ENCODE measurements at regions not wholly inside any gene's neighbourhood (a gene's known extent, or its start where the extent isn't known, plus 50 kb on each side); places are given as distances from the start of the nearest gene placed in this dataset.

DNA sequence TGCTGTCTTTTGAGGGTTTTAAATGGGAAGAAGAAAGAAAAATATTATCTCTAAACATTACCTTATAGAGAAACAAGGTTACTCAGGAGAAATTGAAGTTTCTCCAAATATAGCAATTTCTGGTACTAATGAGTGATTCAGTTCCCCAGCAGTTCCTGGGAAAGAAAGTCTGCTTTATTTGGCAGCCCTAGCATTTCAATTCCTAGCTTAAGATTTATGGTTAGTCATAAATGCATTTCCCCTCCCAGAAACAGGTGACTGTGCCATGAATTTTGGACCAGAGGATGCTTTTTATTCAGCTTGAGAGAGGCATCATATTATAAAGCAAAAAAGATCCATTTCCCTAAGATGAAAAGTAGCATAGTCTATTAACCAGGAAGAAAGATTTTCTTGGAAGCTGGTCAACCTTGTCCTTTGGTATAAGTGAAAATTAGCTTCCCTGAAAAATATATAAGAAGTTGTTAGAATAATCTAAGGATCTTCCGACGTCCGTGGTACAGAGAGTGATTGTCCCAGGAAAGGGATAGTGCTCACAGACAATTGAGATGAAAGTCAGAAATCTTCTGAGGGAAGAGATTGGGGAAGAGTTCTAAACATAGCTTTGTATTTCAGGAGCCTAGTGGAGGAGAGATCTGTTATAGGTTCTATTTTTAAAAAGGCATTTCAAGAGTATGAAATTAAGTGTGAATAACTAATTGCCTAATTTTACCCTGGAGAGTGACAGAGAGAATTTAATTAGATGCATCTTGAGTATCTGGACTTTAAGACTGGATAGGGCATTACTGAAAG lies 164.9 kb downstream of the ESM1 start:
- no peak overlapping the region for H3K4me3 ChIP-seq (ENCODE audit: low read length)
- ATAC-seq (no peak), DNase-seq (no peak)
- no peaks in the 10 kb centered on the region for H3K36me3 ChIP-seq (ENCODE audit: low read depth, low read length)
- no peaks in the 10 kb centered on the region for H3K27me3 ChIP-seq (ENCODE audit: low read length)
- no peaks in the 10 kb centered on the region for H3K9me3 ChIP-seq (ENCODE audit: low read length)
- no peaks in the 10 kb centered on the region for H3F3A ChIP-seq (ENCODE audit: low read length, unreplicated experiment)
- ChIA-PET POLR2A (ENCODE audit: unreplicated experiment) (no interaction called here), CTCF (no interaction called here)
- no peaks in the 10 kb centered on the region for H3K79me2 ChIP-seq (ENCODE audit: low read length)
- BruUV-seq (replicated peaks), result no TSS peak
- H4K20me1 ChIP-seq (ENCODE audit: low read length), result no peaks in the 10 kb centered on the region
- no peak overlapping the region for H2AFZ ChIP-seq (ENCODE audit: low read length)
- H3K27ac ChIP-seq (ENCODE audit: low read length), result no peak overlapping the region
- no peak overlapping the region for H3K9ac ChIP-seq (ENCODE audit: low read length)
- no peak overlapping the region for H3K4me2 ChIP-seq (ENCODE audit: low read length)
- H3K4me1 ChIP-seq (ENCODE audit: insufficient read depth, low read length), result no peaks in the 10 kb centered on the region
- H3K9me2 ChIP-seq (replicated peaks; ENCODE audit: low read length), result no peaks in the 10 kb centered on the region
- TF ChIP-seq, protein P1, sequence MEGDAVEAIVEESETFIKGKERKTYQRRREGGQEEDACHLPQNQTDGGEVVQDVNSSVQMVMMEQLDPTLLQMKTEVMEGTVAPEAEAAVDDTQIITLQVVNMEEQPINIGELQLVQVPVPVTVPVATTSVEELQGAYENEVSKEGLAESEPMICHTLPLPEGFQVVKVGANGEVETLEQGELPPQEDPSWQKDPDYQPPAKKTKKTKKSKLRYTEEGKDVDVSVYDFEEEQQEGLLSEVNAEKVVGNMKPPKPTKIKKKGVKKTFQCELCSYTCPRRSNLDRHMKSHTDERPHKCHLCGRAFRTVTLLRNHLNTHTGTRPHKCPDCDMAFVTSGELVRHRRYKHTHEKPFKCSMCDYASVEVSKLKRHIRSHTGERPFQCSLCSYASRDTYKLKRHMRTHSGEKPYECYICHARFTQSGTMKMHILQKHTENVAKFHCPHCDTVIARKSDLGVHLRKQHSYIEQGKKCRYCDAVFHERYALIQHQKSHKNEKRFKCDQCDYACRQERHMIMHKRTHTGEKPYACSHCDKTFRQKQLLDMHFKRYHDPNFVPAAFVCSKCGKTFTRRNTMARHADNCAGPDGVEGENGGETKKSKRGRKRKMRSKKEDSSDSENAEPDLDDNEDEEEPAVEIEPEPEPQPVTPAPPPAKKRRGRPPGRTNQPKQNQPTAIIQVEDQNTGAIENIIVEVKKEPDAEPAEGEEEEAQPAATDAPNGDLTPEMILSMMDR (conservative IDR thresholded peaks at IDR 0.05; ENCODE audit: low read depth, low read length), result no peak
- TF ChIP-seq EZH2phosphoT487 (IDR thresholded peaks at IDR 0.05; ENCODE audit: borderline replicate concordance, low read length), result no peak
- no peak for TF ChIP-seq EZH2 (IDR thresholded peaks at IDR 0.05; ENCODE audit: low read length, unreplicated experiment)
- intact Hi-C loops (cut with micrococcal nuclease), result no loop called here

DNA sequence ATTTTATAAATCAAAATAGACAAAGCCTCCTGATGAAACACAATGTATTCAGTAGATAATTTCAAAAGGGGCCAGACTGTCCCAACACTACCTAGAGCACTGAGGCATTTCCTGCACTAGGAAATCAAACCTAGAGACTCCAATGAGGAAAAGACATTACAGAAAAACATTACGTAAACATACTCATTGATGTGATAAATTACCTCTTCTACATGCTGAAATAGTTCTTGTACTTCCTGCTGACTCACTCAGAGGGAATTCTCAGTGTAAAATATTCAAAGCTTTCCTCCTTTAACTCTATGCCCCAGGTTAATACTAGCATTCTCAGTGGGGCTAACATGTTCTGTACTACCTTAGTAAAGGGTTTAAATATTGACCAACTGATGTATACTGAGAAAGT lies 178.0 kb downstream of the ESM1 start:
- Histone ChIP-seq H2AFZ (ENCODE audit: low read length) (no peak overlapping the region), H3K79me2 (ENCODE audit: low read length) (no peaks in the 10 kb centered on the region), H3K9me2 (replicated peaks; ENCODE audit: low read length) (no peaks in the 10 kb centered on the region), H3K4me1 (ENCODE audit: insufficient read depth, low read length) (0 out of 2 replicates have a peak, but pooled peaks cover 5% of the 10 kb centered on the region), H4K20me1 (ENCODE audit: low read length) (no peaks in the 10 kb centered on the region), H3K9me3 (ENCODE audit: low read length) (no peaks in the 10 kb centered on the region), H3K36me3 (ENCODE audit: low read depth, low read length) (no peaks in the 10 kb centered on the region), H3K4me3 (ENCODE audit: low read length) (no peak overlapping the region), H3K9ac (ENCODE audit: low read length) (no peak overlapping the region), H3K27ac (ENCODE audit: low read length) (no peak overlapping the region), H3K27me3 (ENCODE audit: low read length) (no peaks in the 10 kb centered on the region), H3F3A (ENCODE audit: low read length, unreplicated experiment) (no peaks in the 10 kb centered on the region), H3K4me2 (ENCODE audit: low read length) (no peak overlapping the region)
- TF ChIP-seq EZH2 (IDR thresholded peaks at IDR 0.05; ENCODE audit: low read length, unreplicated experiment) (no peak), EZH2phosphoT487 (IDR thresholded peaks at IDR 0.05; ENCODE audit: borderline replicate concordance, low read length) (no peak)
- TF ChIP-seq, protein P1 (conservative IDR thresholded peaks at IDR 0.05; ENCODE audit: low read depth, low read length), result no peak
- BruUV-seq (replicated peaks), result no TSS peak
- DNase-seq, result peak; percentile 32
- POLR2A ChIA-PET (ENCODE audit: unreplicated experiment), result no interaction called here
- CTCF ChIA-PET, result no interaction called here
- peak; percentile 66 for ATAC-seq
- intact Hi-C loops (cut with micrococcal nuclease), result no loop called here

DNA sequence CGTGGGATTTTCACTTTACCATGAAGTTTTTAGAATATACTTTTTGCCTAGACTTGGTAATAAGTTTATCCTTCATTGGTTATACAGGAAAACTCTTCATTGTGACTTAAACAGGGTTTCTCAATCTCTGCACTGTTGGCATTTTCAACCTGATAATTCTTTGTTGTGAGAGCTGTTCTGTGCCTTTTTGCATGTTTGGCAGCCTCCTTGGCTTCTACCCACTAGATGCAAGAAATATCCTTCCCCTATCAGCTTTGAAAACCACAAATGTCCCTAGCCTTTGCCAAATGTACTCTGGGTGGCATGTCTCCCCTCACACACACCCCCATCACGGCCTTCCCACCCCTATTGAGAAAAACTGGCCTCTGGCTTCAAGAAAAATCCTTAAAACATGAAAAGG lies 180.9 kb downstream of the ESM1 start:
- no peak overlapping the region for H3K4me3 ChIP-seq (ENCODE audit: low read length)
- H3K27me3 ChIP-seq (ENCODE audit: low read length), result no peaks in the 10 kb centered on the region
- POLR2A ChIA-PET (ENCODE audit: unreplicated experiment), result no interaction called here
- H3K36me3 ChIP-seq (ENCODE audit: low read depth, low read length), result no peaks in the 10 kb centered on the region
- 0 out of 2 replicates have a peak, but pooled peaks cover 5% of the 10 kb centered on the region for H3K4me1 ChIP-seq (ENCODE audit: insufficient read depth, low read length)
- CTCF ChIA-PET, result no interaction called here
- no TSS peak for BruUV-seq (replicated peaks)
- no peak for TF ChIP-seq EZH2 (IDR thresholded peaks at IDR 0.05; ENCODE audit: low read length, unreplicated experiment)
- TF ChIP-seq, protein P1 (conservative IDR thresholded peaks at IDR 0.05; ENCODE audit: low read depth, low read length), result no peak
- no peak for TF ChIP-seq EZH2phosphoT487 (IDR thresholded peaks at IDR 0.05; ENCODE audit: borderline replicate concordance, low read length)
- ATAC-seq (no peak), DNase-seq (no peak)
- no peaks in the 10 kb centered on the region for H3K79me2 ChIP-seq (ENCODE audit: low read length)
- no peak overlapping the region for H3K27ac ChIP-seq (ENCODE audit: low read length)
- no peak overlapping the region for H2AFZ ChIP-seq (ENCODE audit: low read length)
- H3K9ac ChIP-seq (ENCODE audit: low read length), result no peak overlapping the region
- intact Hi-C loops (cut with micrococcal nuclease), result no loop called here
- no peaks in the 10 kb centered on the region for H3K9me3 ChIP-seq (ENCODE audit: low read length)
- no peaks in the 10 kb centered on the region for H3K9me2 ChIP-seq (replicated peaks; ENCODE audit: low read length)
- no peaks in the 10 kb centered on the region for H4K20me1 ChIP-seq (ENCODE audit: low read length)
- no peaks in the 10 kb centered on the region for H3F3A ChIP-seq (ENCODE audit: low read length, unreplicated experiment)
- H3K4me2 ChIP-seq (ENCODE audit: low read length), result no peak overlapping the region
